Uterus (tissue), 2 donors: ENCODE measurements at regions not wholly inside any gene's neighbourhood (a gene's known extent, or its start where the extent isn't known, plus 50 kb on each side); places are given as distances from the start of the nearest gene placed in this dataset.

Experiments used
- POLR2A ChIP-seq, 2 donors: fragments of 450-650 bp; IDR thresholded peaks; one replicate each; pipeline ENCODE4 v1.6.1; 2016; ENCODE audit warnings: antibody characterized with exemption in 2 of 2, mild to moderate bottlenecking in 1 of 2, moderate library complexity in 1 of 2
- TF ChIP-seq, protein P1 (sequence below), 4 experiments: fragments of 200-600 bp in 2 of 4; fragments of 450-650 bp in 2 of 4; sonication (generic) in 2 of 4; IDR thresholded peaks; one replicate each; pipeline ENCODE4 v1.5.1; 2016 to 2019; ENCODE audit warnings: antibody characterized with exemption in 4 of 4, mild to moderate bottlenecking in 2 of 4, moderate library complexity in 1 of 4

DNA sequence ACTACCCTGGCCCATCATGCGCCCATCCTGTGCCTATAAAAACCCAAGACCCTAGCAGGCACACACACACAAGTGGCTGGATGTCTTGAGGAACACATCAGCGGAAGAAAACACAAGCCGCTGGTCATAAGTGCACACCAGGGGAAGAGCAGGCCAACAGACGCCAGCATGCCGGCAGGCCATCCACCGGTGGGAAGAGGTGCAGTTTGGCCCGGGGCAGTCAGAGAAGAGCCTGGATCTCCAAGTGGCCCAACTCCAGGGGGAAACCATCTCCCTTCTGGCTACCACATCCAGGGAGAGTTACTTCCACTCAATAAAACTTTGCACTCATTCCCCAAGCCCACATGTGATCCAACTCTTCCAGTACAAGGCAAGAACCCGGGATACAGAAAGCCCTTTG, 2001.3 kb upstream of the NUDT12 start:
- TF ChIP-seq, protein P1, sequence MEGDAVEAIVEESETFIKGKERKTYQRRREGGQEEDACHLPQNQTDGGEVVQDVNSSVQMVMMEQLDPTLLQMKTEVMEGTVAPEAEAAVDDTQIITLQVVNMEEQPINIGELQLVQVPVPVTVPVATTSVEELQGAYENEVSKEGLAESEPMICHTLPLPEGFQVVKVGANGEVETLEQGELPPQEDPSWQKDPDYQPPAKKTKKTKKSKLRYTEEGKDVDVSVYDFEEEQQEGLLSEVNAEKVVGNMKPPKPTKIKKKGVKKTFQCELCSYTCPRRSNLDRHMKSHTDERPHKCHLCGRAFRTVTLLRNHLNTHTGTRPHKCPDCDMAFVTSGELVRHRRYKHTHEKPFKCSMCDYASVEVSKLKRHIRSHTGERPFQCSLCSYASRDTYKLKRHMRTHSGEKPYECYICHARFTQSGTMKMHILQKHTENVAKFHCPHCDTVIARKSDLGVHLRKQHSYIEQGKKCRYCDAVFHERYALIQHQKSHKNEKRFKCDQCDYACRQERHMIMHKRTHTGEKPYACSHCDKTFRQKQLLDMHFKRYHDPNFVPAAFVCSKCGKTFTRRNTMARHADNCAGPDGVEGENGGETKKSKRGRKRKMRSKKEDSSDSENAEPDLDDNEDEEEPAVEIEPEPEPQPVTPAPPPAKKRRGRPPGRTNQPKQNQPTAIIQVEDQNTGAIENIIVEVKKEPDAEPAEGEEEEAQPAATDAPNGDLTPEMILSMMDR (IDR thresholded peaks at IDR 0.05) = no peak
- TF ChIP-seq POLR2A (IDR thresholded peaks at IDR 0.05) = no peak
